GM21447 (cell line): ENCODE measurements at regions not wholly inside any gene's neighbourhood (a gene's known extent, or its start where the extent isn't known, plus 50 kb on each side); places are given as distances from the start of the nearest gene placed in this dataset.

Experiments used
- ATAC-seq: cut with Tn5 transposase; IDR thresholded peaks from one replicate; pipeline ENCODE4 v1.9.1; 2021; ENCODE audit not compliant: unreplicated experiment

- no peak for ATAC-seq
Measured at GRCh38 chr9:105860516-105860915, 166.2 kb downstream of the TMEM38B start.

- ATAC-seq: no peak
Measured at GRCh38 chr9:105861972-105862371, 167.6 kb downstream of the TMEM38B start.

GRCh38 chr9:105864248-105864898, 170.0 kb downstream of the TMEM38B start:
- no peak for ATAC-seq

GRCh38 chr9:105865285-105865684, 170.9 kb downstream of the TMEM38B start:
- ATAC-seq: no peak

GRCh38 chr9:105871540-105871939, 177.2 kb downstream of the TMEM38B start:
- ATAC-seq: no peak

GRCh38 chr9:105873801-105874200, 179.5 kb downstream of the TMEM38B start:
- no peak for ATAC-seq

GRCh38 chr9:105877721-105878120, 183.4 kb downstream of the TMEM38B start:
- ATAC-seq: peak; percentile 80

GRCh38 chr9:105879181-105879580, 184.8 kb downstream of the TMEM38B start:
- no peak for ATAC-seq

- ATAC-seq: no peak
Measured at GRCh38 chr9:105880517-105880916, 186.2 kb downstream of the TMEM38B start.

- no peak for ATAC-seq
Measured at GRCh38 chr9:105881021-105881420, 186.7 kb downstream of the TMEM38B start.

- no peak for ATAC-seq
Measured at GRCh38 chr9:105881654-105882349, 187.5 kb downstream of the TMEM38B start.

GRCh38 chr9:105883847-105884246, 189.5 kb downstream of the TMEM38B start:
- peak; percentile 86 for ATAC-seq

GRCh38 chr9:105884416-105884815, 190.1 kb downstream of the TMEM38B start:
- ATAC-seq: no peak

- ATAC-seq: no peak
Measured at GRCh38 chr9:105886136-105886535, 191.8 kb downstream of the TMEM38B start.

GRCh38 chr9:105887679-105888078, 193.3 kb downstream of the TMEM38B start:
- ATAC-seq: no peak

GRCh38 chr9:105890046-105890822, 195.9 kb downstream of the TMEM38B start:
- ATAC-seq: no peak

GRCh38 chr9:105900123-105900522, 205.8 kb downstream of the TMEM38B start:
- ATAC-seq: no peak

- ATAC-seq: peak; percentile 58
Measured at GRCh38 chr9:105901514-105902109, 207.3 kb downstream of the TMEM38B start.

- no peak for ATAC-seq
Measured at GRCh38 chr9:105908069-105908468, 213.7 kb downstream of the TMEM38B start.

GRCh38 chr9:105911104-105911911, 217.0 kb downstream of the TMEM38B start:
- ATAC-seq: no peak
